ENCODE measurements at regions not wholly inside any gene's neighbourhood (a gene's known extent, or its start where the extent isn't known, plus 50 kb on each side); places are given as distances from the start of the nearest gene placed in this dataset.

- Histone ChIP-seq H3K4me1 (ENCODE audit: control insufficient read depth, extremely low read depth, insufficient read depth, low read length) (no peaks in the 10 kb centered on the region), H3K9ac (ENCODE audit: control insufficient read depth, extremely low read depth, insufficient read depth, low read length) (no peak overlapping the region), H3K4me2 (ENCODE audit: control insufficient read depth, extremely low read depth, insufficient read depth, low read depth, low read length) (no peak overlapping the region), H2AFZ (ENCODE audit: control insufficient read depth, low read length) (no peak overlapping the region), H3K4me3 (ENCODE audit: control insufficient read depth in 2 of 3, extremely low read depth in 1 of 3, insufficient read depth in 2 of 3, low read depth in 1 of 3, low read length in 3 of 3) (no peak overlapping the region), H4K20me1 (ENCODE audit: control insufficient read depth, extremely low read depth, insufficient read depth, low read length) (no peaks in the 10 kb centered on the region), H3K27me3 (ENCODE audit: control insufficient read depth, extremely low read depth, insufficient read depth, low read length) (peaks cover 25% of the 10 kb centered on the region), H3K9me3 (ENCODE audit: control insufficient read depth, low read depth, low read length) (no peaks in the 10 kb centered on the region), H3K27ac (ENCODE audit: control insufficient read depth, insufficient read depth, low read length) (no peak overlapping the region), H3K9me1 (ENCODE audit: control insufficient read depth, extremely low read depth, insufficient read depth, low read length) (no peaks in the 10 kb centered on the region), H3K79me2 (ENCODE audit: control insufficient read depth, insufficient read depth, low read length) (no peaks in the 10 kb centered on the region), H3K36me3 (ENCODE audit: control insufficient read depth in 2 of 2, extremely low read depth in 1 of 2, insufficient read depth in 2 of 2, low read length in 2 of 2) (no peaks in the 10 kb centered on the region)
- dilution Hi-C loops (cut with MboI; ENCODE audit: extremely low pct_ligation_motif_present, low sequenced_read_pairs), result no loop called here
- DNase-seq (ENCODE audit: low read depth, low spot score) (no peak), FAIRE-seq (no peak)
- TF ChIP-seq CTCF (optimal IDR thresholded peaks at IDR 0.05 in 1 of 3, IDR thresholded peaks at IDR 0.05 in 1 of 3, conservative IDR thresholded peaks at IDR 0.05 in 1 of 3; ENCODE audit: extremely low read depth in 1 of 3, insufficient read depth in 2 of 3, low read length in 3 of 3) (no peak), EZH2 (IDR thresholded peaks at IDR 0.05; ENCODE audit: low read length) (no peak)
Observed at GRCh38 chr15:68506071-68506470, 72.7 kb upstream of the CORO2B start.

GRCh38 chr15:68507447-68507846 lies 71.3 kb upstream of the CORO2B start:
- H3K79me2 ChIP-seq (ENCODE audit: control insufficient read depth, insufficient read depth, low read length), result no peaks in the 10 kb centered on the region
- no peak overlapping the region for H3K4me2 ChIP-seq (ENCODE audit: control insufficient read depth, extremely low read depth, insufficient read depth, low read depth, low read length)
- H3K9ac ChIP-seq (ENCODE audit: control insufficient read depth, extremely low read depth, insufficient read depth, low read length), result no peak overlapping the region
- H2AFZ ChIP-seq (ENCODE audit: control insufficient read depth, low read length), result no peak overlapping the region
- no peak for TF ChIP-seq EZH2 (IDR thresholded peaks at IDR 0.05; ENCODE audit: low read length)
- no peak for TF ChIP-seq CTCF (optimal IDR thresholded peaks at IDR 0.05 in 1 of 3, IDR thresholded peaks at IDR 0.05 in 1 of 3, conservative IDR thresholded peaks at IDR 0.05 in 1 of 3; ENCODE audit: extremely low read depth in 1 of 3, insufficient read depth in 2 of 3, low read length in 3 of 3)
- H3K27ac ChIP-seq (ENCODE audit: control insufficient read depth, insufficient read depth, low read length), result no peak overlapping the region
- no peaks in the 10 kb centered on the region for H3K9me1 ChIP-seq (ENCODE audit: control insufficient read depth, extremely low read depth, insufficient read depth, low read length)
- dilution Hi-C loops (cut with MboI; ENCODE audit: extremely low pct_ligation_motif_present, low sequenced_read_pairs), result no loop called here
- no peaks in the 10 kb centered on the region for H3K9me3 ChIP-seq (ENCODE audit: control insufficient read depth, low read depth, low read length)
- H3K36me3 ChIP-seq (ENCODE audit: control insufficient read depth in 2 of 2, extremely low read depth in 1 of 2, insufficient read depth in 2 of 2, low read length in 2 of 2), result no peaks in the 10 kb centered on the region
- peaks cover 24% of the 10 kb centered on the region for H3K27me3 ChIP-seq (ENCODE audit: control insufficient read depth, extremely low read depth, insufficient read depth, low read length)
- no peak for DNase-seq (ENCODE audit: low read depth, low spot score)
- FAIRE-seq, result no peak
- no peaks in the 10 kb centered on the region for H3K4me1 ChIP-seq (ENCODE audit: control insufficient read depth, extremely low read depth, insufficient read depth, low read length)
- no peaks in the 10 kb centered on the region for H4K20me1 ChIP-seq (ENCODE audit: control insufficient read depth, extremely low read depth, insufficient read depth, low read length)
- no peak overlapping the region for H3K4me3 ChIP-seq (ENCODE audit: control insufficient read depth in 2 of 3, extremely low read depth in 1 of 3, insufficient read depth in 2 of 3, low read depth in 1 of 3, low read length in 3 of 3)
